ENCODE measurements at regions not wholly inside any gene's neighbourhood (a gene's known extent, or its start where the extent isn't known, plus 50 kb on each side); places are given as distances from the start of the nearest gene placed in this dataset.
"Not testable (repeated sequence)": the region's sequence is repeated elsewhere in the genome, so short reads cannot be mapped to it uniquely, and the experiment has no call there.

GRCh38 chr10:30560326-30560725, 69.2 kb downstream of the LYZL2 start:
- no peak for DNase-seq

GRCh38 chr10:30559180-30559579, 70.4 kb downstream of the LYZL2 start:
- DNase-seq = no peak

GRCh38 chr10:30558411-30558810, 71.1 kb downstream of the LYZL2 start:
- no peak for DNase-seq

- DNase-seq = no peak
Observed at GRCh38 chr10:30557884-30558283, 71.7 kb downstream of the LYZL2 start.

- no peak for DNase-seq
Observed at GRCh38 chr10:30556189-30556588, 73.4 kb downstream of the LYZL2 start.

GRCh38 chr10:30555465-30555864, 74.1 kb downstream of the LYZL2 start:
- no peak for DNase-seq

GRCh38 chr10:30554440-30554825, 75.1 kb downstream of the LYZL2 start:
- no peak for DNase-seq

- no peak for DNase-seq
Observed at GRCh38 chr10:30553626-30554439, 75.7 kb downstream of the LYZL2 start.

- no peak for DNase-seq
Observed at GRCh38 chr10:30553018-30553625, 76.4 kb downstream of the LYZL2 start.

- no peak for DNase-seq
Observed at GRCh38 chr10:30550967-30551815, 78.4 kb downstream of the LYZL2 start.

- DNase-seq = not testable (repeated sequence)
Observed at GRCh38 chr10:30549134-30549687, 80.3 kb downstream of the LYZL2 start.

- no peak for DNase-seq
Observed at GRCh38 chr10:30546511-30546910, 83.0 kb downstream of the LYZL2 start.

GRCh38 chr10:30542895-30543288, 86.7 kb downstream of the LYZL2 start:
- DNase-seq = no peak

GRCh38 chr10:30542001-30542894, 87.3 kb downstream of the LYZL2 start:
- DNase-seq = no peak

GRCh38 chr10:30540276-30540675, 89.3 kb downstream of the LYZL2 start:
- DNase-seq = no peak

- DNase-seq = no peak
Observed at GRCh38 chr10:30538086-30538485, 91.5 kb downstream of the LYZL2 start.

- no peak for DNase-seq
Observed at GRCh38 chr10:30537586-30537985, 92.0 kb downstream of the LYZL2 start.

GRCh38 chr10:30537158-30537557, 92.4 kb downstream of the LYZL2 start:
- DNase-seq = not testable (repeated sequence)

- DNase-seq = no peak
Observed at GRCh38 chr10:30536578-30536977, 93.0 kb downstream of the LYZL2 start.

GRCh38 chr10:30535677-30536076, 93.9 kb downstream of the LYZL2 start:
- DNase-seq = no peak

- DNase-seq = peak; percentile 83
Observed at GRCh38 chr10:30534465-30535144, 94.9 kb downstream of the LYZL2 start.

Measured in activated CD8-positive, alpha-beta memory T cell treated with anti-CD3 and anti-CD28 coated beads for 24 hours (primary cell).